Chondrocyte (in vitro differentiated cells): ENCODE measurements at regions not wholly inside any gene's neighbourhood (a gene's known extent, or its start where the extent isn't known, plus 50 kb on each side); places are given as distances from the start of the nearest gene placed in this dataset.

ENCODE experiments used
- DNase-seq: peaks from one replicate; pipeline ENCODE4 v3.0.0; 2021; ENCODE audit warnings: mixed read lengths, low spot score
- H3K27ac Mint-ChIP-seq: one replicate; pipeline ENCODE4 v1.8.0; 2021; ENCODE audit warnings: mild to moderate bottlenecking, moderate library complexity, mixed read lengths; ENCODE audit not compliant: unreplicated experiment
- H3K27me3 Mint-ChIP-seq: 2 replicates; pipeline ENCODE4 v1.8.0; 2021; ENCODE audit warnings: low read depth, mixed read lengths
- H3K36me3 Mint-ChIP-seq: 2 replicates; pipeline ENCODE4 v1.8.0; 2021; ENCODE audit warnings: low read depth, mixed read lengths
- H3K4me1 Mint-ChIP-seq: 2 replicates; pipeline ENCODE4 v1.8.0; 2021; ENCODE audit warnings: low read depth, mild to moderate bottlenecking, mixed read lengths
- H3K4me3 Mint-ChIP-seq: one replicate; pipeline ENCODE4 v1.8.0; 2021; ENCODE audit warnings: mild to moderate bottlenecking, moderate library complexity, mixed read lengths; ENCODE audit not compliant: unreplicated experiment
- H3K9me3 Mint-ChIP-seq: 2 replicates; pipeline ENCODE4 v1.8.0; 2021; ENCODE audit warnings: low read depth, mixed read lengths
- CTCF ChIP-seq: fragments of 200-600 bp; sonication (generic); IDR thresholded peaks from 2 replicates; pipeline ENCODE4 v1.5.0; 2021; ENCODE audit warnings: antibody characterized with exemption, mild to moderate bottlenecking, moderate library complexity

DNA sequence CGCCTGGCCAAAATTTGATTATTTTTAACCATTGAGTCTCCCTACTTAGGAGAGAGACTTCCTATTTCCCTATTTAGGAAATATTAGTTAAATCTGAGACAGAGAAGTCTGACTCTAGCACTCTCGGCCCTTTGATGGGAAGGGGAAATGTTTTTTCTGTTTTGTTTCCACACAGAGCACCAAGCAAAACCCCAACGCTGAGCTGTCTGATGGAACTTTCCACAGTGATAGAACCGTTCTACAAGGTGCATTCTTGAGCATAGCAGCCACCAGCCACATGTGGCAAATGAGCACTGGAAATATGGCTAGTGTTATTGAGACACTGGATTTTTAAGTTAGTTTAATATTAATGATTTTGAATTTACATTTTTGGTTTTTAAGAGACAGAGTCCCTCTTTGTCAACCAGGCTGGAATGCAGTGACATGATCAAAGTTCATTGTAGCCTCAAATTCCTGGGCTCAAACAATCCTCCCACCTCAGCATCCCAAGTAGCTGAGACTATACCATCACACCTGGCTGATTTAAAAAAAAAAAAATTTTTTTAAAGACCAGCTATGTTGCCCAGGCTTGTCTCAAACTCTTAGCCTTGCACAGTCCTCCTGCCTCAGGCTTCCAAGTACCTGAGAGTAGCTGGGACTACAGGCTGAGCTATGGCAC is 77.3 kb upstream of the GALNT2 start:
- Mint-ChIP-seq H3K9me3 (no peaks in the 10 kb centered on the region), H3K27ac (no peak overlapping the region), H3K27me3 (peaks cover 9% of the 10 kb centered on the region), H3K4me1 (peaks cover 2% of the 10 kb centered on the region), H3K36me3 (no peaks in the 10 kb centered on the region), H3K4me3 (no peak overlapping the region)
- no peak for DNase-seq
- TF ChIP-seq CTCF = no peak

DNA sequence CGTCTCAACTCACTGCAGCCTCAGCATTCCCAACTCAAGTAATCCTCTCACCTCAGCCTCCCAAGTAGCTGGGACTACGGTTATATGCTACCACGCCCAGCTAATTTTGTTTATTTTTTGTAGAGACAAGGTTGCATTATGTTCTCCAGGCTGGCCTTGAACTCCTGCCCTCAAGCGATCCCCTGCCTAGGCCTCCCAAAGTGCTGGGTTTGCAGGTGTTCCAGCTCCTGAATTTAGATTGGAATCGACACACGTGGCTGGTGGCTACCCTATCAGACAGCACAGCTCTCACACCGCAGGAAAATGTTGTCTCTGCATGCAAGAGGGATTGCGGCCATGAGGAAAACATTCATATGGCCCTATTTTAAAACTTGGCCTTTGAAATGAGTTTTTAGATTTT is 76.7 kb upstream of the GALNT2 start:
- peaks cover 9% of the 10 kb centered on the region for H3K27me3 Mint-ChIP-seq
- no peak for DNase-seq
- H3K4me1 Mint-ChIP-seq = peaks cover 2% of the 10 kb centered on the region
- no peak overlapping the region for H3K27ac Mint-ChIP-seq
- H3K4me3 Mint-ChIP-seq = no peak overlapping the region
- no peaks in the 10 kb centered on the region for H3K9me3 Mint-ChIP-seq
- H3K36me3 Mint-ChIP-seq = no peaks in the 10 kb centered on the region
- TF ChIP-seq CTCF = no peak

DNA sequence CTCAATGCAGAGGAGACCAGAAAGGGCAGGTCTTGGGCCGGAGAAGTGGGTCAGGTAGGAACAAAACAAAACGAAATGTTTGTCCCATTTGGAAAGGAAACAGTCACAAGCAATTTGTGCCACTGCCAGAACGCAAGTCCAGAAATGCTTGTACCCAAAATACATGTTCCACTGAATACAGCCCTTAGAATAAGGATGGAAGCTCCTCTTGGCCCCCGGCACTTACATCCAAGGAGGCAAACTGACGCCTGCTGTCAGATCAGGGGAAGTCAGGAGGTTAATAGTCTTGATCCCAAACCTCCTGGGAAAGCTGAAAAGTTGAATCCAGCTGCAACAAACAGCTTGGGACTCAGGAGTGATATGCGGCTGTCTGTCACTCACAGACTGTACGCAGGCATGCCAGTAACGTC is 75.9 kb upstream of the GALNT2 start:
- no peak for DNase-seq
- Mint-ChIP-seq H3K27me3 (peaks cover 9% of the 10 kb centered on the region), H3K27ac (no peak overlapping the region), H3K9me3 (no peaks in the 10 kb centered on the region), H3K36me3 (no peaks in the 10 kb centered on the region), H3K4me1 (peaks cover 2% of the 10 kb centered on the region), H3K4me3 (no peak overlapping the region)
- no peak for TF ChIP-seq CTCF

- Mint-ChIP-seq H3K36me3 (no peaks in the 10 kb centered on the region), H3K4me1 (peaks cover 2% of the 10 kb centered on the region), H3K27me3 (peaks cover 9% of the 10 kb centered on the region), H3K9me3 (no peaks in the 10 kb centered on the region), H3K4me3 (no peak overlapping the region), H3K27ac (no peak overlapping the region)
- TF ChIP-seq CTCF = no peak
- no peak for DNase-seq
Observed at GRCh38 chr1:229991724-229992333, 75.2 kb upstream of the GALNT2 start.

DNA sequence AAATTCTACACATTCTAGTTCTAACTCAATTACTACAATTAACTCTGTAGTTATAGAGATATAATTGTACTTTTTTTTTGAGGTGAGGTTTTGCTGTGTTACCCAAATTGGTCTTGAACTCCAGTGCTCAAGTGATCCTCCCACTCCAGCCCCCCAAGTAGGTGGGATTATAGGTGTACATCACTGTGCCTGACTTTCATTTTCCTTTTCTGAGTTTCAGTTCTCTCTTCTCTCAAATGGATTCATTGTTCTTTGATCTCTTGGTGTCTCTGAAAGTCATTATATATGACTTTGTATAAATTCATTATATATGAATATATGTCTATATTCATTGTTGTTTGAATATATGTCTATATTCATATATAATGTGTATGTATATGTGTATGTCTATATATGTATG is 74.0 kb upstream of the GALNT2 start:
- peaks cover 6% of the 10 kb centered on the region for H3K27me3 Mint-ChIP-seq

More for the DNA sequence above, 74.0 kb upstream of the GALNT2 start:
- Mint-ChIP-seq H3K4me1 (peaks cover 2% of the 10 kb centered on the region), H3K4me3 (no peak overlapping the region), H3K36me3 (no peaks in the 10 kb centered on the region), H3K9me3 (no peaks in the 10 kb centered on the region), H3K27ac (no peak overlapping the region)
- no peak for TF ChIP-seq CTCF
- no peak for DNase-seq
